NCI-H1417 (cell line): ENCODE measurements at regions not wholly inside any gene's neighbourhood (a gene's known extent, or its start where the extent isn't known, plus 50 kb on each side); places are given as distances from the start of the nearest gene placed in this dataset.

Experiments used
- DNase-seq, 3 experiments: peaks; one replicate each; lab custom pipeline; 2025; lab: John Stamatoyannopoulos, UW

- DNase-seq, result no peak
Observed at GRCh38 chr1:56417646-56418045, 161.7 kb downstream of the PLPP3 start.

- no peak for DNase-seq
Observed at GRCh38 chr1:56416495-56416894, 162.9 kb downstream of the PLPP3 start.

- no peak for DNase-seq
Observed at GRCh38 chr1:56415720-56416119, 163.6 kb downstream of the PLPP3 start.

- DNase-seq, result peak in 1 of 3 experiments; percentile 24
Observed at GRCh38 chr1:56415258-56415657, 164.1 kb downstream of the PLPP3 start.

- DNase-seq, result peak; percentile 60 to 88 (median 74)
Observed at GRCh38 chr1:56414728-56415224, 164.6 kb downstream of the PLPP3 start.

GRCh38 chr1:56413671-56414199 lies 165.6 kb downstream of the PLPP3 start:
- DNase-seq, result no peak

GRCh38 chr1:56411484-56412180 lies 167.7 kb downstream of the PLPP3 start:
- DNase-seq, result no peak

GRCh38 chr1:56411021-56411420 lies 168.3 kb downstream of the PLPP3 start:
- no peak for DNase-seq

GRCh38 chr1:56410405-56410804 lies 169.0 kb downstream of the PLPP3 start:
- no peak for DNase-seq

GRCh38 chr1:56409112-56409691 lies 170.2 kb downstream of the PLPP3 start:
- DNase-seq, result no peak

- DNase-seq, result no peak
Observed at GRCh38 chr1:56406821-56407220, 172.5 kb downstream of the PLPP3 start.

GRCh38 chr1:56404561-56405030 lies 174.8 kb downstream of the PLPP3 start:
- DNase-seq, result no peak

GRCh38 chr1:56404066-56404465 lies 175.3 kb downstream of the PLPP3 start:
- no peak for DNase-seq

- DNase-seq, result no peak
Observed at GRCh38 chr1:56403321-56403720, 176.0 kb downstream of the PLPP3 start.

GRCh38 chr1:56401191-56401590 lies 178.2 kb downstream of the PLPP3 start:
- no peak for DNase-seq

GRCh38 chr1:56400526-56400925 lies 178.8 kb downstream of the PLPP3 start:
- no peak for DNase-seq

- DNase-seq, result no peak
Observed at GRCh38 chr1:56399795-56400194, 179.6 kb downstream of the PLPP3 start.

GRCh38 chr1:56399326-56399725 lies 180.0 kb downstream of the PLPP3 start:
- DNase-seq, result no peak

GRCh38 chr1:56397811-56398231 lies 181.5 kb downstream of the PLPP3 start:
- no peak for DNase-seq

- no peak for DNase-seq
Observed at GRCh38 chr1:56397409-56397808, 182.0 kb downstream of the PLPP3 start.

GRCh38 chr1:56396581-56396980 lies 182.8 kb downstream of the PLPP3 start:
- DNase-seq, result peak in 2 of 3 experiments; percentile 27 to 77

GRCh38 chr1:56395776-56396175 lies 183.6 kb downstream of the PLPP3 start:
- DNase-seq, result no peak

GRCh38 chr1:56394298-56394697 lies 185.1 kb downstream of the PLPP3 start:
- no peak for DNase-seq
